ENCODE measurements at regions not wholly inside any gene's neighbourhood (a gene's known extent, or its start where the extent isn't known, plus 50 kb on each side); places are given as distances from the start of the nearest gene placed in this dataset.

DNA sequence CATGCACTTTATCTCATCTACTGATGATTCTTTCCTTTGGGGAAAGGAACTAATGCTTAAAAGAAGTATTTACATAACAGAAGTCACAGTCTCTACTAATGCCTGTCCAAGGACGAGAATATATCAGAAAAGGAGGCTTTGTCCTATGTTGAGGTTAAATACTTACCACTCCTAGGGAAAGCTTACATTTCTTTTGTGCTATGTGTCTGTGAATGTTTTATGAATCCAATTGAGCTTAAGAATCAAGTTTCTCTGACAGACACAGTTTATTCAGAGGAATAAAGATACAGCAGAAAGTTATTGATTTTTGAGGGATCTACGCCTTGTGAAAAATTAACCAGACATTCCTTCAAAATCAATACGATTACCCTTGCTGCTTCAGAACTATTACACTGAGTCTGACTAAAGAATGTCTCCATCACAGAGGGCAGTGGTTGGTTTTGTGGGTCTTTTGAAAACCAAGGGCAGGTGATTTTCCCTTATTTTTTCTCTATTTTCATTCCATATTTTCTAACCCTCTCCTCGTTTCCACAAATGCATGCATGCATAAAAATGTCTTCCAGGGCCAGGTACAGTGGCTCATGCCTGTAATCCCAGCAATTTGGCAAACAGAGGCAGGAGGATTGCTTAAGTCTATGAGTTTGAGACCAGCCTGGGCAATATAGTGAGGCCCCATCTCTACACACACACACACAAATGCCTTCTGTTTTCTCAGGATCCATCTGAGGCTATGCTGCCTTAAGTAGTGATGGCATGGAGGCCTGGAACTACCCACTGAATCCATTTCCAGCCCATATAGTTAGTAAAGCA, 1095.1 kb downstream of the GALC start:
- no peak for DNase-seq (ENCODE audit: low spot score)

DNA sequence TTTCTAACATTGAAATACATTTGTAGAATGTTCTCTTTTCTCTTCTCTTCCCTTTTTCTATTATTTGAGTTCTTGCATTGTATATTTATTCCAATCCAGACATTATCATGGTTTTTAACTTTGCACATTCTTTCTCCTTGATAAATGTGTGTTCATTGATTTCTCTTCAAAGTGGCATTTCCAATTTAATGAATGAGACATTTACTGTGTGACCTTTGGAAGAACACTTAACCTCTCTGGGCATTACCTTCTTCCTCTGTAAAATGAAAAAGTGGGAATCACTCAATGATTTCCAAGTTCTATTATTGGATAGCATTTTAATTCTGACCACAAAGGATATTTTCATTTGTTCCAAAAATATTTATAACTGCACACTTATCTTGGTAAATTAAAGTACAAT, 1095.8 kb downstream of the GALC start:
- no peak for DNase-seq (ENCODE audit: low spot score)

DNA sequence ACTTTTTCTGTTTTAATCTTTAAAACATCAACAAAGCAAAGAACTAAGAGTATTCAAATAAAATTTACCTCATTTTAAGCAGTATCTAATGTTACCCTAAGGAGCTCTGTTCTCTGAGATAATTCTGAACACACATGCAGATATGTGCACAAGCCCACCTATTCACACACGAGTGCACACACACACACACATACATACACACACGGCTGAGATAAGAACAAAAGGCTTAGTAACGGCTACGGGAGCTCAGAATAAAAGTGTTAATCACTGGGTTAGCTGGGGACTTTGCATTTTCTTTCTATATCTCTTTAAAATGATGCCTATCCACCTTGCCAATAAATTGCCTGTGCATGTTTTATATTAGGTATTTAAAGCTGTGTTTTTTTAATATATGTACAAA, 1096.3 kb downstream of the GALC start:
- no peak for DNase-seq (ENCODE audit: low spot score)

- DNase-seq (ENCODE audit: low spot score): no peak
Observed at GRCh38 chr14:86892152-86892956, 1100.6 kb downstream of the GALC start.

DNA sequence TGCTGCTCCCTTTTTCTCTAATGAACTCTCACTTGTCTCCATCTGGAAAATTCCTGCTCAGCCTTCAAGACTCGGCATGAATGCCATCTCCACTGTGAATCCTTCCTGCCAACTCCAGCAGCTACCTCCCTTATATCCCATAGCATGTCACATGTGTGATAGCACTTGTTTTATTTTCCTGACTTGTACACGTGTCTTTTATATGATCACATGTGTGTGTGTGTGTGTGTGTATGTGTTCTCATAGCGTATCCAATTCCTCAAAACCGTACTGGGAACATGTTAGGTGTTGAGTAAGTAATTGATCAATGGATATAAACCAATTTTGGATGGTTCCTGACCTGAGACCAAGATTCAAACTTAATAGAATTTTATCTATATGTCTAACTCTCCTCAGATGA, 1107.7 kb downstream of the GALC start:
- no peak for DNase-seq (ENCODE audit: low spot score)

GRCh38 chr14:86884498-86884897, 1108.5 kb downstream of the GALC start:
- DNase-seq (ENCODE audit: low spot score): no peak

DNA sequence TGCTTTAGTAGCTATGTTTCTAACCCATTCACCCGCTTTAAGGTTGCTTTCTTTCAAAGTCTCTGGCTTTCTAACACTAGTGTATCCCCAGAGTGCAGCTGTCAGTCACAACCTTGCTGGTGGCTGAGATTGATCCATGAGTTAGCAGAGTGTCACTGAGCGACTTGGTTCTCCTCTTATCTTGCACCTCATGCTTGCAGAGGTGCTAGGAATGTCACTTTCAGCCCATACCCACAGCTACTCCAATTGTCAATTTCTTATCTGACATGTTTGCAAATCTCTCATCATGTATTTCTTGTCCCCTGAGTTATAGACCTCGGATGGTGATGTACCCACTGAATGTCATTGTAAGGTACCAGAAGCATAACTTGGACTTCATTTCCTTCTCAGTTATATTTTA, 1110.2 kb downstream of the GALC start:
- DNase-seq (ENCODE audit: low spot score): no peak

DNA sequence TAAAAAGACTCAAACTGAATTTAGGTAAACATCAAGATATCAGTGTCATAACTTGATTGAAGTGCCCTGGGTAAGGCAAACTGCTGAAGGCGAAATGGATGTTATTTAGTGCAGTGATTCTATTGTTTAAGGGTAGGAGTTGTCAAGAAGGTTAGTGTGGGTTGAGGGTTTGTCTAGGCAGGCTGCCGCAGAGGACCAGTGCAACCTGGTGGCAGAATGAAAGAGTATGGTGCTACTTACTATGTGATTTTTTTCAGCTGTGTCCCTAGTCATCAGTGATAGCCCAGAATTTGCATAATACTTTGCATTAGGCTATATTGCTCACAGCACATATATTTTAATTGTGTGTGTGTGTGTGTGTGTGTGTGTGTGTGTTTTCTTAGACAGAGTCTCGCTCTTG, 1127.0 kb downstream of the GALC start:
- no peak for DNase-seq (ENCODE audit: low spot score)

- DNase-seq (ENCODE audit: low spot score): no peak
Observed at GRCh38 chr14:86858591-86858990, 1134.4 kb downstream of the GALC start.

GRCh38 chr14:86858031-86858430, 1135.0 kb downstream of the GALC start:
- no peak for DNase-seq (ENCODE audit: low spot score)

DNA sequence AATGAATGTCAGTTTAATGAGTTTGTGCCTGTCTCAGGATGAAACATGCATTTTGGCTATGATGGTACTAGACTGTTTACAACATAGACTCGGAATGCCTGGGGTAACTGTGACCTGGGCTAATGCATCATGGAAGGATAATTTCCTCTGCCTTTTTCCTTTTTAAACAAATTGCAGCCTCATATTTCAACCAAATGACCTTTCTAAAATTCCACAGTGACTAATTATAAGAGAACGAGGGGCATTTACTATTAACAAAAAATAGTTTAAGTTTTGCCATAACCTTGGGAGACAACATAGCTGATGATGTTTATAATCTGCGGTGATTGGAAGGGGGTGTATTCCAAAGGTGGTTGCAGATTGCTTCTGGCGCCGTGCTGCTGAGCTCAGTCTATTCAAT, 1140.5 kb downstream of the GALC start:
- DNase-seq (ENCODE audit: low spot score): no peak

- no peak for DNase-seq (ENCODE audit: low spot score)
Observed at GRCh38 chr14:86847140-86847539, 1145.8 kb downstream of the GALC start.

- peak; percentile 14 for DNase-seq (ENCODE audit: low spot score)
Observed at GRCh38 chr14:86838363-86838762, 1154.6 kb downstream of the GALC start.

DNA sequence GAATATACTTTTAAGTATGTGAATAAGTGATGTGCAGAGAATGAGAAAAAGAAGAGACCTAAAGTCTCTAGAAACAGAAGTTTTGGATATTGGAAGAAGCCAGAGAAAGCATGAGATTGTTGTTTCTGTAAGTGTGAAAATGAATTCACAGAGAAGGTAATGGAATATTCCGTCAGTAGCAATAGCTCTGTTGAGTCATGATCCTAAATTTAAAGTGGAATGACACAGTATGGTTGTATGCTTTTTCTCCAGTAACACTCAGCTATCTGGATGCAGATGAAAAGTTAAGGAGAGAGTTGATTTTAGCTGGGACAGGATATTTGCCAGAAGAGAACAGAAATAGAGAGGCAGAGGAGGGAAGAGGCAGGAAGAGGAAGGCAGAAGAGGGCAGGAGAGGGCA, 1166.3 kb downstream of the GALC start:
- DNase-seq (ENCODE audit: low spot score): no peak

DNA sequence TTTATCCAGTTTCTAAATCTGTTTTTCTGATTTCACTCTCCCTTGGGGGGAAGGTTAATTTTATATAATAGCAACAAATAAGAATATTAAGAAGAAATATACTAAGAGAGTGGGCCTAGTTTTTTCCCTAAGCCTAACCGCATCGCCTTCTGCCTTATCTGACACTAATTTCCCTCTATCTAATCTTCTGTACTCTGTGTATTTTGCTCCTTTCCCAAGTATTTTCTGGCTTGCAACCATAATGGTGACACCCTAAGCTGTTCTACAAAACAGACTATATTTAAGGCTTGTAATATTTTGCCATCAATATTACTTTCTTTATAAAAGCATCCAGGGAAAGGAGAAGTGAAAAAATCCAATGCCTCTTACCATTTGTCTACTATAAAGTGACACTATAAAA, 1168.8 kb downstream of the GALC start:
- no peak for DNase-seq (ENCODE audit: low spot score)

DNA sequence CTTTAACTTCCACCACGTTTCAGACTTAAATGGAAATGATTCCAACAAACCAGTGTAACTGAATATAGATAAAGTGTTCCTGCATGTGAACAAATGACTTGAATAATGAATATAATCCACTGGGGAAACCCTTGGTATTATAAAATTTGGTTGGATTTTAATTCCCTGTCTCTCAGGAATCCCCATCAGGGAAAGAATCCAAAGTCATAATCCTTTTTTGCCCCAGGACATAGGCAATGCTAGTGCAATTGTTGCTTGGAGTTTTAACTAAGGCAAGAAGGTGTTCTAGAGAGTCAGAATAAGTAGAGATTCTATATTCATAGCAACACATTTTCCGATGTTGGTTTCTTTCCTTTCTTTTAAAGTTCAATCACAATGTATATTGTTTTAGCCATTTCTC, 1169.4 kb downstream of the GALC start:
- no peak for DNase-seq (ENCODE audit: low spot score)

- DNase-seq (ENCODE audit: low spot score): no peak
Observed at GRCh38 chr14:86815341-86815740, 1177.6 kb downstream of the GALC start.

DNA sequence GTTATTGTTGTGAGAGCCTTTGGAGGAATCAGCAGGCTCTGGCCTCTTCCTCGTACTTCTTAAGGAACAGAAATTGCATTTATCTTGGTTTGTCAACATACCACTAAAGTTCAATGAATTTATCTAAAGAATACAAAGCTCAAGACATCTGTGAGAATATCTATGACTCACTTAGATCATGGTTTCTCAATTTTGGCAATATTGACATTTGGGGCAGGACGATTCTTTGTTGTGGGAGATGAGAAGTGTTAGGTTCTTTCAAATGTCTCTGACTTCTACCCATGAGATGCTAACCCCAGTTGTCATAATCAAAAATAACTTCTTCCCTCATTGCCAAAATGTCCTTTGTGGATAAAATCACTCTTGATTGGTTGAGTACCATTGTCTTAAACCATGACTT, 1190.3 kb downstream of the GALC start:
- no peak for DNase-seq (ENCODE audit: low spot score)

DNA sequence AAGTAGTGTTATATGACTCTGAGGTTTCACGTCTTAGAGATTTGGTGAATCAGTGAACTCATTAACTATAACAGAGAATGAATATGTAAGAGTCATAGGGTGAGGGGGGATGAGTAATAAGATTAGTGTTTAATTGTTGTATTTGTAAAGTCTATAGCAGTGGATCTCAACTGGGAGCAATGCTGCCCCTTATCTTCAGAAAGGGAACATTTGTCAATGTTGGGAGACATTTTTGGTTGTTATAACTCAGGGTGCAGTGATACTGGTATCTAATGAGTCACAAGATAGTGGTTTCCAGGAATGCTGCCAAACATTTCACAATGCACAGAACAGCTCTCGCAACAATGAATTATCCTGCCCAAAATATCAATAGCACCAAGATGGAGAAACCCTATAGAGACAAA, 1193.7 kb downstream of the GALC start:
- DNase-seq (ENCODE audit: low spot score): peak; percentile 27

DNA sequence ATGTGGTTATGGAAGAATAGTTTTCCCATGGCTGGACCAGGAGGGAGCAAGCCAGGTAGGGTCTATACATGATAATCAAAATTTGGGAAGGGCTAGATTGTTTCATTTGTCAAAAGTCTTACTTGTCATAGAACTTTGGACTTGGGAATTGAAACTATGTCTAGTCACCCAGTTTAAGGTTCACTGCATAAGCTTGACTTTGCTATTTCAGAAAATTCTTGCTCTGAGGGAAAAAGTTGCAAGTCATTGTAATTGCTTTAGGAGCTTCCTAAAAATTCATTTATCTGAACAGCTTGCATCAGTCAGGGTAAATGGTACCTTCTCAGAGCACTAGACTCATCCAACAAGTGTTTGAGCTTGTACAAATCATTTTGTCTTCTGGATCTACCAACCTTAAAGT, 1194.7 kb downstream of the GALC start:
- no peak for DNase-seq (ENCODE audit: low spot score)

GRCh38 chr14:86797075-86797351, 1196.0 kb downstream of the GALC start:
- DNase-seq (ENCODE audit: low spot score): no peak

DNA sequence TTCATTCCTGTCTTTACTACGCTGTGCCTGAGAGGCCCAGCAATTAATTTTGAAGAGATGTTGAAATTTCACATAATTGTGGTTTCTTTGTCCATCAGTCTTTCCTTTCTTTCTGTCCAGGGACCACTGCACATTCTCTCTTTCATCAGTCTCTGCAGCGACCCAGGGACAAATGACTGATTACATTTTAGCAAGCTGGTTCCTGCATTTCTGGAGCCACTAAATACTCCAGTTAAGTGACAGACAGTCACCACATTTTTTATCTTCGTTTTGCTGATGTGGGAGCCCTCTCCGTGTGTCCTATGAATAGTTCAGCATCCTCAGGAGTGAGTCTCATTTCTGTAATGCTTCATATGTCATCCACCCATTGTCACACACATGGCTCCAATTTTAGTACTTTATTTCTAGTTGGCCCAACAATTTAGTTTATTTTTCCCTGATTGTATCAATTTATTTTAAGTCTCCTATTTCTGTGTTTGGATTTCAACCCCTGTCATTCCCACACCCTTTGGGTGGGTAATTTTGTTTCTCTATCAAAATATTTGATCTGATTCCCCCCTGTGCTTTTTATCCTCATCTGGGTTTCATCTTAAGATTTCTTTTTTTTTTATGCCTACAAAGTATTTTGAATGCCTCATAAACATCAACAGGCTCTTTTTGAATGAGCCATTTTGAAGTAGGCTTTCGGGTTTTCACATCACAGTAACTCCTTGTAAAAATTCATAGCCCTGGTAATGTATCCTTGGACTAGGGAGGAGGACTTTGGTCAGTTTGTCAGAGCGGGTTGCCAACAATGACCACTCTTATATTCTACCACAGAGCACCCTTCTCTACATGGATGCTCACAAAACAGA, 1196.5 kb downstream of the GALC start:
- no peak for DNase-seq (ENCODE audit: low spot score)

GRCh38 chr14:86794689-86795088, 1198.3 kb downstream of the GALC start:
- DNase-seq (ENCODE audit: low spot score): no peak
